ENCODE measurements at regions not wholly inside any gene's neighbourhood (a gene's known extent, or its start where the extent isn't known, plus 50 kb on each side); places are given as distances from the start of the nearest gene placed in this dataset.

GRCh38 chr12:107267604-107268003 lies 174.3 kb upstream of the CRY1 start:
- no peak for TF ChIP-seq CTCF (IDR thresholded peaks at IDR 0.05)
- no peak for TF ChIP-seq POLR2A (IDR thresholded peaks at IDR 0.05)

All from Peyer's patch (tissue), 4 donors.